GM18519 (cell line): ENCODE measurements at regions not wholly inside any gene's neighbourhood (a gene's known extent, or its start where the extent isn't known, plus 50 kb on each side); places are given as distances from the start of the nearest gene placed in this dataset.

Experiments used
- ATAC-seq: cut with Tn5 transposase; IDR thresholded peaks from one replicate; pipeline ENCODE4 v1.9.1; 2021; ENCODE audit warnings: mild to moderate bottlenecking, moderate library complexity; ENCODE audit not compliant: unreplicated experiment, low FRiP score

GRCh38 chr10:113354711-113355110 is 198.1 kb upstream of the HABP2 start:
- ATAC-seq = no peak

DNA sequence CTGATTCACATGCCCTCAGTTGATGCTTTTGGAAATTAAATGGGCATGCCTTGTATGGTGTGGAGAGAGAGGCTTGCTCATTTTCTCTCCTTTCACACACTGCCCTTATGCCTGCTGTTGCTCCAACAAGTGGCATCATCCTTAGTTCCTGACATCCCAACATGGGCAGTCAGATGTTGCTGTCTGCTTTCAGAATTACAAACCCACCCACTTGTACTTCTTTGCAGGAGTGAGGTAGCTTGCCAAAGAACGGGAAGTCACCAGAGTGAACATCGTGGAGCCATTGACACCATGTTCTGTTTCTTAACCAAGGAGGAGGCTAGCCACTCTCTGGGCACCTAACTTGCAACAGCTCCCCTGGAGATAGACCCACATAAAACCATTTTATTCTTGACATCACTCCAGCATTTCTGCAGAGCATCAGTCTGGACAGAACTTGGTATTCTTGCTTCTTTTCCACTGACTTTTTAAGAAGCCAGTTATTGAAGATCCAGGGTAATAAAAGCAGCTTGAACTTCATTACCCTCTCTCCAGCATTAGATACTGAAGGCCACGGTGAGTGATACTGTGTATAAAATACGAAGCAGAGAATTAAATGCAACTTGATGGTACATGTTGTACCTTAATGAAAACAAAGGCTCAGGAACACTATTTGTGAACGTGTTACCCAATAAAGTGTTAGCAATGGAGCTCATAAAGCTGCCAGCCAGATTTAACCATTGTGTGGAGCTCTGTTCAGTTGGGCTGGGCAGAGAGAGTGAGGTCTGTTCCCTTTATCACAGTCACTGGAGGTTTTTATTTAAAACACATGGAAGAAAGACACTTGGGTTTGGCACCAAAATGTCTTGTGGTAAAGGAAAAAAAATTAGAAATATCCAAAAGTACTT is 195.8 kb upstream of the HABP2 start:
- no peak for ATAC-seq

- no peak for ATAC-seq
These were observed 195.1 kb upstream of the HABP2 start for GRCh38 chr10:113357681-113358300.

DNA sequence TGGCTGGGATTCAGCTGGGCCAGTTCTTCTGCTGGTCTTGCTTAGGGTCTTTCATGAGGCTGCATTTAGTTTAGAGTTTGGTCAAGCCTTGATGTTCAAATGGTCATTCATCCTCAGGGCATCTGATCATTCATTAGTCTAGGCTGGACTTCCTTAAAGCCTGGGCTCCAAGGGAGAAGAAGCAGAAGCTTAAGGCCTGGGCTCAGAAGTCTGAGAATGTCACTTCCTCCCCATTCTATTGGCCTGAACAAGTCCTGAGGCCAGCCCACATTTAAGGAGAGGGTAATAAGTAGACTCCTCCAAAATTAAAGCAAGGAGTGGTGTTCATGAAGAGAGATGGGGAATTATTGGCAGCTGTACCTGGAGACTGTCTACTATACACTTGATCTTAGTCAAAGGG is 193.2 kb upstream of the HABP2 start:
- no peak for ATAC-seq

DNA sequence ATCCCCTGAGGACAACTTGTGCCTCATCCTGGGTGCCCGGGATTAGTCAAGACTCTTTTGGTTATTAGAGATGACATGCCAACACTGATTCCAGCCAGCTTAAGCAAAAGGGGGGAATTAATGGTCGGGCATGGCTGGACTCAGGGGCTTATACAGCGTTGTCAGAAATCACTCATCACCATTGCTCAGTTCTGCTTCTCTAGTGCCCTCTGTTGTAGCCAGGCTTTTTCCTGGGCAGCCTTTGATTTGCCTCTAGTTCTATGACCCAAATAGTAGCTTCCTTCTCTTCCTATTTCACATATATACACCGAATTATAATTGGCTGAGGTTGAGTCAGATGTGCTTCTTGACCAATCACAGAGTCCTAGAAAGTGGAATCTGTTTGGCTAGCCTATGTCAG is 192.0 kb upstream of the HABP2 start:
- ATAC-seq = no peak

DNA sequence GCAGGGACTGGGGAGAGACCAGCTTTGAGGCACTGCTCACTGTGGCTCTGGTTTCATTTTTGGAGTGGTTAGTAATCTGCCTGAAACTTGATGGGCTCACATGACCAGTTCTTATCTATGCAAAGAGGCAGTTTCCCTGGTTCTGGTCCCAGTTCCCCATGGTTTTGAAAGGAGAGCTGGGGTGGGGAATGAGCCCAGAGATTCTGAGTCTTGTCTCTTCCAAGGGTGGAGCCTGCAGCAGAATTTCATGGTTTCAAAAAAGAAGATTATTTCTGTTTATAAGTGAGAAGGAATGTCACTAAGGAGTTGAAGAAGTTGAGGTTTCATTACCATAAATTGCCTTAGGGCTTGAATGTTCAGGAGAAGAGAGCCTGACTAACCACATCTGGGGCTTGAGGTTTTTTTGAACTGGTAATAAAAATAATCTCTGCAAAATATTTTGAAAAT is 190.2 kb upstream of the HABP2 start:
- ATAC-seq = no peak

- ATAC-seq = no peak
These were observed 188.6 kb upstream of the HABP2 start for GRCh38 chr10:113364227-113364626.

- ATAC-seq = no peak
These were observed 184.0 kb upstream of the HABP2 start for GRCh38 chr10:113368666-113369364.

- no peak for ATAC-seq
These were observed 183.5 kb upstream of the HABP2 start for GRCh38 chr10:113369365-113369694.

- ATAC-seq = no peak
These were observed 176.4 kb upstream of the HABP2 start for GRCh38 chr10:113376428-113376827.

DNA sequence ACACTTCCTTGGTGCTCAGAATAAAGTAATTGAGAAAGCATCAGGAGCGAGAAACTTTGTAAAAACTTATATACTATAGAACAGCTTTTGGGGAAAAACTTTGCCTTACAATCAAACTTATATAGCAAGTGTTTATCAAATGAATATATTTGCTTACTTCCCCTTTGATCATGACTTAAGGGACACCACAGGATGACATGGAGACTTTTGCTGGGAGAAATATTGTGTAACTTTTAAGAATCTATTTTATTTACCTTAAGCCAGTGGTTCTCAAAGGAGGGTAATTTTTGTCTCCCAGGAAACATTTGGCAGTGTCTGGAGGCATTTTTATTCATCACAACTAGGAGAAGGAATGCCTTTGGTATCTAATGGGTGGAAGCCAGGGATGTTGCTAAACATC is 173.8 kb upstream of the HABP2 start:
- no peak for ATAC-seq

DNA sequence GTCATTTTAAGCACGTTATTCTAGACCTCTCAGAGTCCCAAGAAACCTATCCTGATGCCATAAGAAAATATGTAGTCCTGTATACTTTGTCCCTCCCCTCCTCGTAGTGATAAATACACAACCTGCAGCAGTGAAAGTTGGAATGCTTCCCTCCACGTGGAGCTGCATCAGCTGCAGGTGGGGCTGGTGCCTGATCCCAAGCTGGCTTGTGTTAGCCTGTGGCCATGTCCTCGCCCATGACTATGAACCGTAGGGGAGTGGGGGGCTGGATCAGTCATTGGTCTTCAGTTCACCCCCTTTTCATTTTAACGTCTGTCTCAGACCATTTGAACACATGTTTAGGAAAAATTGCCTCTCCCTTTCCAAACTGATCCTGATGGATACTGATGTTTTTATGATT is 171.4 kb upstream of the HABP2 start:
- ATAC-seq = no peak

DNA sequence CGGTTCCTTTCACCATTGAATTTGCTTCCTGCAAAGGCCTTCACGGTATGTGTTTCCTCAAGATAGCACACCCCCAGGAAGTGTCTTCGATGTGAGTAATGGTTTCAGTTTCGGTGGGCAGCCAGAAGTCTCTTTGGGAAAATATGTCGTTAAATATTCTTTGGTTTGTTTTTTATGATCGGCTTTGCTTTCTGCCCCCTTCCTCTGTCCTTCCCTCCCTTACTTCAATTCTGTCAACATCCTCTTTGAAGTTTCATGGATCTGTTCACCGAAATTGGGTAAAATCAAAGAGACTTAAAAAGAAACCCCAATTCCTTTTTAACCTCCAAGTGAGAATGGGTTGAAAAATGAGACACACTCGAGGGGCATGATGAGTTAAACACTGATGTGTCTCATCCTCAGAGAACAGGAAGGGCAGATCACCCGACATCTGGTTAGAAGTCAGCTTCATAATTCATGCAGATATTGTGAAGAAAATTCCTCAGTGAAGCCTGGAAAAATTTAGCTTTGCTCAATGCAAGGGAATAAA is 170.8 kb upstream of the HABP2 start:
- ATAC-seq = no peak

- no peak for ATAC-seq
These were observed 170.2 kb upstream of the HABP2 start for GRCh38 chr10:113382691-113383090.

DNA sequence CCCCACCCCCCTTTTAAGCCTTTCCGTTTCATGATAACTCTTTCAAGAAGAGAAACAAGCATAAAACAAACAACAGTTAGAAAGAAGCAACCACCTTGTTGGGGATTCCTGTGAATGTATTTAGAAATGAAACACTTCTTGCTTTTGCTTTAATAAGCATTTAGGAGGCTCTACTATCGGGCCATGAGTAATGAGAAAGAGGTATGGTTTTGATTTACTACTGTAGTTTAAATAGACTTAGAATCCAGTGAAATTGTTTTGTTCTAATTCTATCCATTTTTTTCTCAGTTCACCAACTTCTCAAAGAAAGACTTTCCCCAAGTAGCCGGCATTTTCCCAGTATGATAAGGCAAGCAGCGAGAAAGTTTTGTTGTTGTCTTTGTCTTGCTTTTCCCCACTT is 168.7 kb upstream of the HABP2 start:
- ATAC-seq = no peak

DNA sequence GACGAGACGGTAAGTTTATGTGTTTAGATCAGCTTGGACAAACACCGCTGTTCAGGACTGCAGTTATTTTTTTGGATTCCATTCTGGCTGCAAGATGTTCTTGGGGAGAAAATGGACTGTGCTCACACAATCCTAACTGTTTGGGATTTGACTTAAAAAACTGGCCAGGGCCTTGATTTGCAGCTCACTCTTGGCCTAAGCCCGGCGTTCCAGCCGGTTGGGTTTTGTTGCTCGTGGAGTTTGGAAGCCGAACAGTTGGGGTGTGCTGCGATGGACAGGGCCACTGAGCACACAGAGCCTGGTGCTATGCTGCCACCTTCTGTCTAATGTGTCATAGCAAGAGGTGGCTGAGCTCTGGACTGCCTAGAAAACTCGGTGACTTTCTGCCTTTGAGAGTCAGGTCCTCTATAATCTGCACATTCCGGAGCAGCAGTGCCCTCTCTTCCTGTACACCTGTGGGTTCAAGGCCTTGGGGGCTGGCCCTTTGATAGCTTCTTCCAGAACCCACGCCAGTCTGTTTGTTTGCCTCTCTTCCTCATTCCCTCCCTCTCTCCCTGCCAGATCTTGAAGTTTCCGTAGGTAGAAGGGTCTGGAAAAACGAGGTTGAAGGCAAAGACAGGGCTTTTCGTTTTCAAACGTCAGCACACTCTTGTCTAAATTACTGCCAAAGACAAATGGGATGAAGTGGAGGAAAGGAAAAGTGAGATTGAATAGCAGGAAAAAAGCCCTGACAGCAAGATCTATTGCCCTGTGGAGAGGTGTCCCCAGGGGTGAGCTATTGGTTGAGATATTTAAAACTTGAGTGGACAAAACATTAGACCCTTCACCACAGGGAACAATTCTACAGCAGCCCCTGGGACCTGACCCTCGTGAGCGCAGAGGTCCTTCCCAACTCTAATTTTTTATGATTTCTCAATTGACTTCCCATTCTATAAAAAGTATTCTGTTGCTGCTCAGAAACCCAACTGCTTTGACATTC is 167.5 kb upstream of the HABP2 start:
- peak; percentile 83 for ATAC-seq

GRCh38 chr10:113386005-113386404 is 166.8 kb upstream of the HABP2 start:
- no peak for ATAC-seq

GRCh38 chr10:113389969-113390368 is 162.9 kb upstream of the HABP2 start:
- ATAC-seq = no peak

DNA sequence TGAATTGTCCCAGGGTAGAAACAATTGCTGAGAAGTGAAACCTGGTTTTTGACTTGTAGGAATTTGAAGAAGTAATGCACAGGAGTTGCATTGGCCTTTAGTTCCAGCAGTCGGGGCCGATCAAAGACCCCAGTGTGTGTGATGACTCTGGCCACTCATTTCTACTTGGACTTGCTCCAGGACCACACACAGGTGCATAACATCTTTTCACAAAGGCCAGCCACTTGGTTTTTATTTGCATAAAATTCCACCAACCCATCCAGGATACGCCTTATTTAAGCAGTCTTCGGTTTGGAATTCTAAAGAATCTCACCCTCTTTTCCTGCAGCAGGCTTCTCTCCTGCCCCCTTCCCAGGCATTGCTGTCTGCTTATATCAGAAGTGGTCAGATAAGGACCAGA is 162.0 kb upstream of the HABP2 start:
- no peak for ATAC-seq

DNA sequence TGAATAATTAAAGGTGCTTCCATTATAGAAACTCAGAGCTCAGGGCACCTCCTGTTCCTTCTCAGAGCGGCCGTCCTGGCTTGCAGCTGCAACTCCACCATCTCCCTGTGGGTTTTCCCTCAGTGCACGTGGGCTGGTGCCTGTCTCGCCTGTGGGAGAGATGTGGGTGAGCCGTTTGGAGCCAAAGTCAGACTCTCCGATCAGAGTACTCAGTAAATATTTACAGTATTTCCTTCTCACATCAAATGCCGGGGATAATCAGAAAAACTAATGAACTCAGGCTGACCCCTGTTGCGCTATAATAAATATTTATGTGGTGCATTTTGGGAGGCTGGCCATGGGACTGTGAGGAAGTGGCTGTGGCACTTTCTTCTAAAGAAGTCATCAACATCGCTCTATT is 155.8 kb upstream of the HABP2 start:
- ATAC-seq = no peak
